Prostate gland (tissue), 2 donors: ENCODE measurements at regions not wholly inside any gene's neighbourhood (a gene's known extent, or its start where the extent isn't known, plus 50 kb on each side); places are given as distances from the start of the nearest gene placed in this dataset.

Experiments
- DNase-seq: peaks from one replicate; pipeline ENCODE4 v3.0.0-alpha.2; 2019; ENCODE audit warnings: low spot score
- H3K27ac ChIP-seq, 2 donors: fragments of 200-600 bp; sonication (generic); 2 replicates each; pipeline ENCODE4 v1.5.1; 2017 to 2019
- H3K27me3 ChIP-seq: fragments of 200-600 bp; sonication (generic); replicated peaks from 2 replicates; pipeline ENCODE4 v1.5.1; 2019; ENCODE audit not compliant: insufficient read depth
- H3K36me3 ChIP-seq, 2 donors: fragments of 200-600 bp; sonication (generic); 1 replicate in 1 of 2; 2 replicates in 1 of 2; pipeline versions ENCODE4 v1.5.1 to v1.8.1; 2017 to 2019
- H3K4me1 ChIP-seq: fragments of 200-600 bp; sonication (generic); replicated peaks from 2 replicates; pipeline ENCODE4 v1.5.1; 2019
- H3K4me3 ChIP-seq, 2 donors: fragments of 200-600 bp; sonication (generic); 2 replicates each; pipeline ENCODE4 v1.5.1; 2017 to 2019
- H3K9me3 ChIP-seq: fragments of 200-600 bp; sonication (generic); 2 replicates; pipeline ENCODE4 v1.5.1; 2017
- POLR2A ChIP-seq: fragments of 450-650 bp; IDR thresholded peaks from one replicate; pipeline ENCODE4 v1.6.1; 2016; ENCODE audit warnings: antibody characterized with exemption, mild to moderate bottlenecking
- POLR2AphosphoS5 ChIP-seq: sonication (generic); formaldehyde crosslinking; IDR thresholded peaks from one replicate; pipeline ENCODE4 v1.6.1; 2017; ENCODE audit warnings: antibody characterized with exemption
- WGBS: methylation state at CpG from one replicate; pipeline ENCODE4 v1.1.5; 2018; 5-methylcytosine and 5-hydroxymethylcytosine counted together
- intact Hi-C: fragments of 100-400 bp; cut with DNase I; formaldehyde crosslinking; loops from one replicate; pipeline ENCODE4 v1.14.2; 2022
- TF ChIP-seq, protein P1 (sequence below), 4 experiments: fragments of 200-600 bp in 2 of 4; fragments of 450-650 bp in 2 of 4; sonication (generic) in 2 of 4; IDR thresholded peaks; 1 replicate in 3 of 4; 2 replicates in 1 of 4; pipeline ENCODE4 v1.5.1; 2016 to 2019; ENCODE audit warnings: antibody characterized with exemption in 4 of 4, mild to moderate bottlenecking in 2 of 4, moderate library complexity in 2 of 4

DNA sequence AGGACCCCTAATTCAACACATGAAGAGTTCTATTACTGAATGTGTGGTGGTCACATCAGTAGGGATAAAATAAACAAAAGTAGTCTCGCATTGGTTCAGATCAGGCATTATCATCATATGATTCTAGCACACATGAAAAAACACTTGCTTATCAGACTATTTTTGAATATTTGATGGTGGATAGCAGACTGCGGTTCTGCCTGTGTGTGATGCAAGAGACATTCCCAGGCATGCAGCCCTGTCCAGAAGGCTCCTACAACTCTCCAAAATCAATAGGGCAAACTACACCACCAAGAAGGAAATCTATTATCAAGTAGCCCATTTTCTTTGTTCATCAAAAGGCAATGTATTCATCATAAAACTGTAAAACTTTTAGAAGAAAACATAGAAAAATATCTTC, 304.7 kb downstream of the DUSP10 start:
- no peaks in the 10 kb centered on the region for H3K36me3 ChIP-seq
- intact Hi-C loops, result loop anchor here (5.0 to 10.0 kb wide), 4 partner anchors 172 to 625 kb away; no protein-coding TSS in a partner anchor

DNA sequence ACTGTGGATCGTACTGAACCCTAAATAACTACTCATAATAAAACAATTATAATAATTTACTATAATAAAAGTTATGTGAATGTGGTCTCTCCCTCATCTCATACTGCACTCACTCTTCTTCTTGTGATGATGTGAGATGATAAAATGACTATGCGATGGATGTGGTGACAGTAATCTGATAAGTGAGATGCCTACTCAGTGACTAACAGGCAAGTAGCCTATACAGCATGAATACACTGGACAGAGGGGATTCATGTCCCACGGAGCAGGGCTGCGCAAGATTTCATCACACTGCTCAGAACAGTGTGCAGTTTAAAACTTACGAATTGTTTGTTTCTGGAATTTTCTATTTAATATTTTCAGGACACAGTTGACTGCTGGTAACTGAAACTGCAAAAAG, 304.0 kb downstream of the DUSP10 start:
- intact Hi-C loops, result loop anchor here (5.0 to 10.0 kb wide), 4 partner anchors 173 to 626 kb away; no protein-coding TSS in a partner anchor
- H3K9me3 ChIP-seq, result no peaks in the 10 kb centered on the region
- no peak overlapping the region for H3K27ac ChIP-seq
- no peaks in the 10 kb centered on the region for H3K36me3 ChIP-seq
- TF ChIP-seq, protein P1, sequence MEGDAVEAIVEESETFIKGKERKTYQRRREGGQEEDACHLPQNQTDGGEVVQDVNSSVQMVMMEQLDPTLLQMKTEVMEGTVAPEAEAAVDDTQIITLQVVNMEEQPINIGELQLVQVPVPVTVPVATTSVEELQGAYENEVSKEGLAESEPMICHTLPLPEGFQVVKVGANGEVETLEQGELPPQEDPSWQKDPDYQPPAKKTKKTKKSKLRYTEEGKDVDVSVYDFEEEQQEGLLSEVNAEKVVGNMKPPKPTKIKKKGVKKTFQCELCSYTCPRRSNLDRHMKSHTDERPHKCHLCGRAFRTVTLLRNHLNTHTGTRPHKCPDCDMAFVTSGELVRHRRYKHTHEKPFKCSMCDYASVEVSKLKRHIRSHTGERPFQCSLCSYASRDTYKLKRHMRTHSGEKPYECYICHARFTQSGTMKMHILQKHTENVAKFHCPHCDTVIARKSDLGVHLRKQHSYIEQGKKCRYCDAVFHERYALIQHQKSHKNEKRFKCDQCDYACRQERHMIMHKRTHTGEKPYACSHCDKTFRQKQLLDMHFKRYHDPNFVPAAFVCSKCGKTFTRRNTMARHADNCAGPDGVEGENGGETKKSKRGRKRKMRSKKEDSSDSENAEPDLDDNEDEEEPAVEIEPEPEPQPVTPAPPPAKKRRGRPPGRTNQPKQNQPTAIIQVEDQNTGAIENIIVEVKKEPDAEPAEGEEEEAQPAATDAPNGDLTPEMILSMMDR (IDR thresholded peaks at IDR 0.05), result no peak
- TF ChIP-seq POLR2AphosphoS5 (no peak), POLR2A (no peak)
- DNase-seq, result no peak
- no peak overlapping the region for H3K4me3 ChIP-seq
- no peaks in the 10 kb centered on the region for H3K4me1 ChIP-seq
- WGBS, result 92% methylated on average over 5 of the region's 5 CpGs
- H3K27me3 ChIP-seq, result no peaks in the 10 kb centered on the region

More for the DNA sequence above, 304.7 kb downstream of the DUSP10 start:
- 83% methylated on average over 2 of the region's 2 CpGs for WGBS
- H3K4me1 ChIP-seq, result no peaks in the 10 kb centered on the region
- no peaks in the 10 kb centered on the region for H3K9me3 ChIP-seq
- H3K4me3 ChIP-seq, result no peak overlapping the region
- DNase-seq, result no peak
- no peak overlapping the region for H3K27ac ChIP-seq
- H3K27me3 ChIP-seq, result no peaks in the 10 kb centered on the region
- TF ChIP-seq, protein P1 (IDR thresholded peaks at IDR 0.05), result no peak
- TF ChIP-seq POLR2A, result no peak
- no peak for TF ChIP-seq POLR2AphosphoS5

DNA sequence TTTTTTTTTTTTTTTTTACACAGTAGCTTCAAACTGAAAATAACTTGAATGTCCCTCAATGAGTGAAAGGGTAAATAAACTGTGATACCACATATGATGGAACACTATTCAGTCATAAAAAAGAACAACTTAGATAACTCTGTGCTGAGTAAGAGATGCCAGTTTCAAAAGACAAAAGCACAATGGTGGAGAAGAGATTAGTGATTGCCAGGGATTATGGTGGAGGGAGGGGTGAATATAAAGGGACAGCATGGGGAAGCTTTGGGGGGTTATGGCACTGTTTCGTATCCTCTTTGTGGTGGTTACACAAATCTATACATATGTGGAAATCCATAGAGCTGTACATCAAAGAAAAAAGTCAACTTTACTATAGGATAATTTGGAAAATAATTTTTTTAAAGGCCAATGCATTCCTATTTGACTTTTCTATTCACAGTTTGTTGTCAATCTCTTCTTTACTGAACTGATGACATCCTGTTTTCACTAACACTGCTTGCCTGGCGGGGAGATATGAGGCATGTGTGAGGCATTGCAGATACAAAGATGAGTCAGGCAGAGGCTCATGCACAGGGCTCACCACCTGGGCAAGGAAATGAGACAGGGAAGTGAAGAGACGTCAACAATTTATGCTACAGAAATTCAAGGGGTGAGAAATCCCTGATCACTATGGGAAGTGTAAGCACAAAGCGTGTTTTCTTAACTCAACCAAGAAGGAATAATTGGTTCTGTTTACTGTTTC, 302.7 kb downstream of the DUSP10 start:
- TF ChIP-seq, protein P1 (IDR thresholded peaks at IDR 0.05), result no peak
- TF ChIP-seq POLR2A (no peak), POLR2AphosphoS5 (no peak)
- H3K4me1 ChIP-seq, result no peaks in the 10 kb centered on the region
- no peaks in the 10 kb centered on the region for H3K9me3 ChIP-seq
- no peak overlapping the region for H3K27ac ChIP-seq
- H3K36me3 ChIP-seq, result no peaks in the 10 kb centered on the region
- no peaks in the 10 kb centered on the region for H3K27me3 ChIP-seq
- no peak for DNase-seq
- intact Hi-C loops, result loop anchor here (5.0 to 10.0 kb wide), 4 partner anchors 174 to 627 kb away; no protein-coding TSS in a partner anchor
- H3K4me3 ChIP-seq, result no peak overlapping the region
- WGBS, result 82% methylated on average over 4 of the region's 4 CpGs

DNA sequence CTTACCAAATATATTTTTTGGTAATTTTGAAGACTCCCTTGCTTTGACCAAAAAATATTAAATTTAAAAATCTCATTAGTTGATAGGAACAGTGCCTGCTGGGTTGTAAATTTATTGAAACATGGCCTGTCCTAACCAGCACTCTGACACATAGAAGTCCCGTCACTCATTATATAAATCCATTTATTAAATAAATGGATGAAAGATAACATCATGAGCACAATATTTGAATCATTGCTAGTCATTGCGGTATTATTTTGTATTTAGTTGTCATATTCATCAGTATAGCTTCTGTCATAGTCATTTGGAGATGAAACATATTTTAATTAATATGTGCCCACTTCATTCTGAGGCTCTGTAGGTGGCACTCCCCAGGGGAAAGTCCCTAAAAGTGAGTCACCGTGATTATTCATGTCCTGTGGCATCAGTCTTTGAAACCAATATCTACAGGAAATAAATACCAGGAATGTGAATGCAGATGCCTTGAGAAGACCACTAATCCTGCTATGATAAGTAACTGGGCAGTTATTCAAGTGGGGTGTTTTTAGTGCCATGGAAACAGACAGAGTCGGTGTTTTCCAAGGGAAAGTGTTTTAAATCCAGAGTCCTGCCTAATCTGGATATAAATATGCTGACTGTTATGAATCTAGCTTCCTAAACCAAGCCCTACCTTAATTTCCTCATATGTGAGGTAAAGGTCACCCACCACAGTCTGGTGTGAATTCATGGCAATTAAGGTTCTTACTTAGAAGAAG, 302.0 kb downstream of the DUSP10 start:
- Histone ChIP-seq H3K4me1 (no peaks in the 10 kb centered on the region), H3K36me3 (no peaks in the 10 kb centered on the region), H3K4me3 (no peak overlapping the region), H3K27ac (no peak overlapping the region), H3K27me3 (no peaks in the 10 kb centered on the region), H3K9me3 (no peaks in the 10 kb centered on the region)
- DNase-seq, result no peak
- intact Hi-C loops, result loop anchor here (5.0 to 10.0 kb wide), 4 partner anchors 175 to 628 kb away; no protein-coding TSS in a partner anchor
- WGBS, result 54% methylated on average over 4 of the region's 4 CpGs
- no peak for TF ChIP-seq POLR2AphosphoS5
- no peak for TF ChIP-seq POLR2A
- TF ChIP-seq, protein P1 (IDR thresholded peaks at IDR 0.05), result no peak
